Epithelial cell of proximal tubule (primary cell): ENCODE measurements at regions not wholly inside any gene's neighbourhood (a gene's known extent, or its start where the extent isn't known, plus 50 kb on each side); places are given as distances from the start of the nearest gene placed in this dataset.

Experiments
- DNase-seq: peaks from one replicate; pipeline ENCODE4 v3.0.0-alpha.2; 2011; ENCODE audit warnings: low read depth
- H3K4me3 ChIP-seq: 2 replicates; pipeline ENCODE4 v1.5.1; 2011; ENCODE audit warnings: low read depth, mild to moderate bottlenecking, low read length
- TF ChIP-seq, protein P1 (sequence below): conservative IDR thresholded peaks from 2 replicates; pipeline ENCODE4 v1.5.1; 2012; ENCODE audit warnings: low read depth, mild to moderate bottlenecking, low read length

DNA sequence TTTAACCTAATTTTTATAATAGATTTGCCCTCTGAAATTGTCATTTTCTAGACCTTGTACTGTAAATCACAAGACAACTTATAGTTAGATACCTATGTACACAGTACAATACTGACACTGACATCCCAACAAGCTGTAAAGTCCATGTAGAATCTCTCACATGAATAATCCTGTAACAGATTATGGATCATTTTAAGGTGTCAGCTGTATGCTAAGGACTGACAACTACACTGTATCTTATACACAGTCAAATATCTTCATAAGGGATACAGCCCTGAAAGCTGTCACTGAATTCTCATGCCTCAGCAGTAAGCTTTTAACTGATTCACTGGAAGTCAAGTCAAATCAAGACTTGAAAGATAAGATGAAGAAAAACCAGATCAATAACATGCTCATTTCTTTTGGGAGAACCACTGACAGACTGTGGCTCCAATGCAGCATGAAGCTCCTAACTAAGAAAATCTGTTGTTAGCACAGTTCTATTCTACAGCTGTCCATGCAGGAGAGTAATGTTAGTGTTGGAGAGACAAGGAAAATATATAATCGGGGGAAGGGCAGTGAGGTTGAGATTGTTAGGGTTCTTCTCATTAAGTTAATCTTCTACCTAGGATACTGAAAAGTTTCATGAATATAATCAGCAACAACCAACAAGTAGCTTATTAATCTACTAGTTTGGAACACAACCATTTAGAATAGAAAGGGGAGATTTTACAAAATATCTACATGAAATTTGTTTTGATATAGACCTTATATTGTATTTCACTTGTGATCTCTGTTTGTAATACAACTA, 612.0 kb downstream of the PCDH18 start:
- TF ChIP-seq, protein P1, sequence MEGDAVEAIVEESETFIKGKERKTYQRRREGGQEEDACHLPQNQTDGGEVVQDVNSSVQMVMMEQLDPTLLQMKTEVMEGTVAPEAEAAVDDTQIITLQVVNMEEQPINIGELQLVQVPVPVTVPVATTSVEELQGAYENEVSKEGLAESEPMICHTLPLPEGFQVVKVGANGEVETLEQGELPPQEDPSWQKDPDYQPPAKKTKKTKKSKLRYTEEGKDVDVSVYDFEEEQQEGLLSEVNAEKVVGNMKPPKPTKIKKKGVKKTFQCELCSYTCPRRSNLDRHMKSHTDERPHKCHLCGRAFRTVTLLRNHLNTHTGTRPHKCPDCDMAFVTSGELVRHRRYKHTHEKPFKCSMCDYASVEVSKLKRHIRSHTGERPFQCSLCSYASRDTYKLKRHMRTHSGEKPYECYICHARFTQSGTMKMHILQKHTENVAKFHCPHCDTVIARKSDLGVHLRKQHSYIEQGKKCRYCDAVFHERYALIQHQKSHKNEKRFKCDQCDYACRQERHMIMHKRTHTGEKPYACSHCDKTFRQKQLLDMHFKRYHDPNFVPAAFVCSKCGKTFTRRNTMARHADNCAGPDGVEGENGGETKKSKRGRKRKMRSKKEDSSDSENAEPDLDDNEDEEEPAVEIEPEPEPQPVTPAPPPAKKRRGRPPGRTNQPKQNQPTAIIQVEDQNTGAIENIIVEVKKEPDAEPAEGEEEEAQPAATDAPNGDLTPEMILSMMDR = no peak
- DNase-seq = no peak
- no peak overlapping the region for H3K4me3 ChIP-seq

DNA sequence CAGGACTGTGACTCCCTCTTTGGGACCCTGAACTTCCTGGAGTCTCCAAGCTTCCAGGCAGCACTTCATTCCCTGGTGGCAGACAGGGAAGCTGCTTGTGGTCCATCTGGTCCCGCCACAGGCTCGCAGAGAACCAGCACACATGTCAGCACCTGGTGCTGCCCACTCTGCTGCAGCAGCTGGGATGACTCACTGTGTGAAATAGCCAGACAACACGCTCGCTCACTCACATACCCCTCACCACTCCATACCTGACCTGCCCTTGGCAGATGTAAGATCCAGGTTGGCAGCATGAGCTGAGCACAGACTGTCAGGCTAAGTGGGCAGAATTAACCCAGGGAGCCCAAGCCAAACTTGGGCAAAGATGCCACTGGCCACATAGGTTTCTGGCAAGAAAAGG, 613.5 kb downstream of the PCDH18 start:
- H3K4me3 ChIP-seq = no peak overlapping the region
- DNase-seq = no peak
- TF ChIP-seq, protein P1 = no peak

DNA sequence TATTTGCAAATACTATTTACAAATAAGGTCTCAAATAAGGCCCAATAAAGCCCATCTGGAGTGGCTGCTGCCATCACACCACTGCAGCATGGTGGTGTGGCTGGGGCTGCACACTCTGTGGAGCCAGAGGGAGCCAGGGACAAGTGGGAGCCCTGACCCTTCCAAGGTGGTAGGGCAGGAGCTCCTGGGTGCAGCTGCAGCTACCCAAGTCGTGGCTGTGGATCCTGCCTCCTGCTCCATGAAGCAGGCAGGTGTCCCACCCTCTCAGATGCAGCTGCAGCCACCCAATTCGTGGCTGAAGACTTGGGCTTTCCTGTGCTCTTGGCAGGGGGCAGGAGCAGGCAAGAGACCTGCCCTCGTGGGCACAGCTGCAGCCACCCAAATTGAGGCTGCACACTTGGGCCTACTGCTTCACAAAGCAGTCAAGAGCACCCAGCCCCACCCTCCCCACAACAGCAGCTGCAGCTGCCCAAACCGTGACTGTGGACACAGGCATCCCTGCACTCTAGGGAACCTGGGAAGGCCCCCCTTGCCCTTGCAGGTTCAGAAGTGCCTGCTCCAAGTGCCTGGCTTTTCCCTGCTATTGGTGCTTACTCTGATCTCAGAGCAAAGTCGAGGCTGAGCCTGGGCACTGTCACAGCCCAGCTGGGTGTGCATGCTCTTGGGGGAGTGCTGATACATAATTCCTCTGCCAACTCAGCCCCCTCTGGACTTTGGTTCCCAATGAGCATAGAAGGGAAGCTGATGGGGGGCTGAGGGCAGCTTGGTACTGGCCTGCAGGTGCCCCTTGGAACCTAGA, 614.8 kb downstream of the PCDH18 start:
- DNase-seq = no peak
- TF ChIP-seq, protein P1 = no peak
- H3K4me3 ChIP-seq = no peak overlapping the region

DNA sequence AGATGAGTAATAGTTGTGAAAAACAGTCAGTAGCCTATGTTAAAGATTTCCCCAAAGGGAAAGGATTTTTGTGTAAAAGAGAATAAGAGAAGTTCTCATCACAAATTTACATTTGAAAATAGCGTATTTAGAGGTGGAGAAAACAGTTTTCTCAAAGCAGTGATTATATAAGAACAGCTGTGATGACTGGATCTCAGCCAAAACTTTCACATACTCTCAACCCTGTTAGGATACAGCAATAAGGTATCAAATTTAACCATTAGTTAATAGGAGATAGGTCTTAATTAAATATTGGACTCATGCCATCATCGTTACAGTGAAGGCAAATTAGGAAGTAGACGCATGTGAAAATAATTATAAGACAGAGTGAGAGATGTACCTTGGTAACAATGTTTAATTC, 622.7 kb downstream of the PCDH18 start:
- DNase-seq = no peak
- TF ChIP-seq, protein P1 = no peak

DNA sequence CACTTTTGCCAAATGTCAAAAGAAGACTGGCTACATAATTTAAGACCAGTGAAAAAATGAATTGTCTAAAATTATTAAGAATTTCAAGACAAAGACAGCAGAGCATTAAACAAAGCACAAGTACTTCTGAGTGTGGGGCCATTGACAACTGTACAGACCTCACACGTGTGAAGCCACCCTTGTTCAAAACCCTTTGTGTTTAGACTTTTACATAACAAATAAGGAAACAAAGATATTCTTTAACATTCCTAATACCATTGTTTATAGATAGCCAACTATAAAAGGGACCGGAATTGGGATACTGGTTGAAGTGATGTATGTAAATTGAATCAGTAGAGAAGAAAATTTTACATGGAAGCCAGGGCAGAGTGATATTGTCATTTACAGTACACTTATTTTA, 624.2 kb downstream of the PCDH18 start:
- DNase-seq = no peak
- H3K4me3 ChIP-seq = no peak overlapping the region
- TF ChIP-seq, protein P1 = no peak

More for the DNA sequence above, 622.7 kb downstream of the PCDH18 start:
- H3K4me3 ChIP-seq = no peak overlapping the region

DNA sequence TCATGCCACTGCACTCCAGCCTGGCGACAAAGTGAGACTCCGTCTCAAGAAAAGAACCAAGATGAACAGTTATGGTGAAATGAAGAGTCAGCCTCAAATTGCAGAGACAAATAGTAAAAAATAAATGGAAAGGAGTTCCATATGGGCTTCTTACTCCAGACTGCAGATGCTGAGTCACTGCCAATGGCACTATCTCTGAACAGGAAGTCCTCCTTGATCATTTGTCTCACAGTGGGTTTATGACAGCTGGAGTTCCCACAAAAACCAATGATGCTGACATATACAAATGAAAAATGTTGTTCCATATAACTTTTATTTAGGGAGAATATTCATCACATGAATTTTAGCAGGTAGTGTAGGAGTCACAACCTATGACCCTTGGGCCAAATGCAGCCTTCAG, 631.6 kb downstream of the PCDH18 start:
- H3K4me3 ChIP-seq = no peak overlapping the region
- DNase-seq = no peak
- TF ChIP-seq, protein P1 = no peak
